ENCODE measurements at regions not wholly inside any gene's neighbourhood (a gene's known extent, or its start where the extent isn't known, plus 50 kb on each side); places are given as distances from the start of the nearest gene placed in this dataset.
"Not testable (repeated sequence)": the region's sequence is repeated elsewhere in the genome, so short reads cannot be mapped to it uniquely, and the experiment has no call there.

DNA sequence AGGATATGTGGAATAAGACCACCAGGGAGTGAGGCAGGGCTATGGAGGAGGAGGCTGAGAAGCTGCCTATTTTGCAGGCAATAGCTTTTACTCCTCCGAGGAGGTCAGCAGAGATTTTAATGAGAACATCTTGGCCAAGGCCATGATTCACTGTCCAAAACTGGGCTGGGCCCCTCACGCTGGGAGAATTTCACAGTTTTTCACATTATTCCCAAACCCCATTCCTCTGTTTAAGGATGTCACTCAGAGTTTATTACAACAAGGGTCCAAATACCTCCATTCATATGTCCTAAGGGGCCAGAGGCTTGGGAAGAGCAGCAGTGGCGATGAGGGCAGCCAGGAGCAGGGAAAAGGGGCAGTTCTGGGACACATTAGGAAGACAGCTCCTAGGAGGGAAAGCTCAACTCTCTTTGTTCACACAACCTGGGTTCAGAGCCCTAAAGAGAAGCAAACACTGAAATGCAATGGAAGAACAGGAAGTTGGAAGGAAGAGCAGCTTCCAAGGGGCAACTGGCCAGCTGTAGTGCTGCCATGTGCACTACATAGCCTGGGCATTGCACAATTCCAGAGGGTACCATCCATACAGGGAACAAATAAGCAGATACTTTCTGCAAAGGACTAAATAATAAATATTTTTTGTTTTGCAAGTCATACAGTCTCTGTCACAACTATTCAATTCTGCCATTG lies 283.2 kb downstream of the NUAK1 start:
- no peak for DNase-seq

GRCh38 chr12:105856048-105856405 lies 282.7 kb downstream of the NUAK1 start:
- DNase-seq: no peak

DNA sequence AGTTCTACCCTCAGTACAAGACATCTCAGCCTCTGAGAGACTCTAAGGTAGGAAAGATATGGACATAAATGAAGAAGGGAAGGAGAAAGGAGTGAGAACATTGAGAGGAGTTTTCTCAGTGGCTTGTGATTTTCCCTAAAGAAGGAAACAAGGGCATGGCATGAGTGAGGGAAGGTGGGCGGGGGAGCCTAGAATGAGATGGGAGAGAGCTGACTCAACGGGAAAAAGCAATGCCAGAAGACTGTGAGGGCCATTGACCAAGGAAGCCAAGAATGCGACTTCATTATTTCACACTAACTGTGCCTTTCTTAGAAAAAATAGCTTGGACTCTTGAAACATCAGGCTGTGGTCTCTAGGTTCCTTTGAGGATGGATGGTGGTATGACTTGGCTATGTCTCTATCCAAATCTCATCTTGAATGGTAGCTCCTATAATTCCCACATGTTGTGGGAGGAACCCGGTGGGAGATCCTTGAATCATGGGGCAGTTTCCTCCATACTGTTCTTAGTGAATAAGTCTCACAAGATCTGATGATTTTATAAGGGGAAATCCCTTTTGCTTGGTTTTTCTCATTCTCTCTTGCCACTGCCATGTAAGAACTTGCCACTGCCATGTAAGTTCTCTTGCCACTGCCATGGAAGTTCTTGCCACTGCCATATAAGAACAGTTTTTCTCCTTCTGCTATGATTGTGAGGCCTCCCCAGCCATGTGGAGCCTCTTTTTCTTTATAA lies 279.6 kb downstream of the NUAK1 start:
- peak; percentile 39 to 75 (median 68) for DNase-seq

DNA sequence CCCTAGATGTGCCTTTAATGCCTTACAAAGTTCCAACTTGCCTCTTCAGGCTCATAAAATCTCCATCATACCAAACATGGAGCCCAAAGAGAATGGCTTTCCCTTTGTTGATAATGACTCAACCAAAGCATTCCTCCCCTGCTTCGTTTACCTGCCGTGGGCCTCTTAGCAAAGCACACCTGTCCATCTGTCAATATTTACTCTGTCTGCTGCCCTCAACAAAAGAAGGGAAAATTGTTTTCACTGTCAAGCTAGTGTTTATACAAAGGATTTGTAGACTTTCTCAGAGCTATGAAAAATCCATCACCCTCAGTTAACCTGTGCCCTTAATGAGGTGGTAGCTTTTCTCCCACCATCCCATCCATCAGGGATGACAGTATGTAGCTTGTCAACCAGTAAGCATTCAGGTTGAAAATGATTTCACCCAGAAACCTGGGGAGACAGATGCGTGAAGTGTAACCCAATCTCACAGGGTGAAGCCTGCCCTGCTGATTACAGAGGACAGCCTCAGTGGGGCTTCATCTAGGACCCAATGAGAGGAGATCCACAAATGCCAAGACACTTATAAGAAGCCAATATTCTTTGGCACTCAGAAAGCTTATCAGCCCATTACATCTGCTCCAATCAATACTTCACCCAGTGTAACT lies 278.1 kb downstream of the NUAK1 start:
- no peak for DNase-seq

- no peak for DNase-seq
These were observed 277.5 kb downstream of the NUAK1 start for GRCh38 chr12:105861227-105861626.

GRCh38 chr12:105862163-105862821 lies 276.5 kb downstream of the NUAK1 start:
- no peak for DNase-seq

- no peak for DNase-seq
These were observed 274.4 kb downstream of the NUAK1 start for GRCh38 chr12:105864316-105864715.

DNA sequence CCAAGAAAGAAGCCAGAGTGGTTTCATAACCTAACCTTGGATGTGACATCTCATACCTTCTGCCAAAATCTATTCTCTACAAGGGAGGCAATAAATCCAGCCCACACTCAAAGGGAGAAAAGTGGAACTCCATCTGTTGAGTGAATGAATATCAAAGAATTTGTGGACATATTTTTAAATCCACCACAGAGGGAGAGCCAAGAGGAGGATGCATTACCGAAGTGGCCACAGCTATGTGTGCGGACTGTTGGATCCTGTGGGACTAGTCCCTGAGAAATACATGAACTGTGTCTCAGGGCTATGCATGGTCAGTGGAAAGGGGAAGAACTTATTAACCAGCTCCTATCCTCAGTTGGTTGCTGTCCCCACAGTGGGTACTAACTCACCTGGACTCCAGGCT lies 273.9 kb downstream of the NUAK1 start:
- no peak for DNase-seq

GRCh38 chr12:105865886-105866285 lies 272.9 kb downstream of the NUAK1 start:
- no peak for DNase-seq

DNA sequence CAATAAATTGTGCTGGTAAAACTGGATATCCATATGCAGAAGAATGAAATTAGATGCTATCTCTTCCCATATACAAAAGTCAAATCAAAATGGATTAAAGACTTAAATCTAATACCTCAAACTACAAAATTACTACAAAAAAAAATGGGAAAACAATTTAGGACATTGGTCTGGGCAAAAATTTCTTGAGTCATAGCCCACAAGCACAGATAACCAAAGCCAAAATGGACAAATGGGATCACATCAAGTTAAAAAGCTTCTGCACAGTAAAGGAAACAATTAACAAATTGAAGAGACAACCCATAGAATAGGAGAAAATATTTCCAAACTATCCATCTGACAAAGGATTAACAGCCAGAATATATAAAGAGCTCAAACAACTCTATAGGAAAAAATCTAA lies 264.6 kb downstream of the NUAK1 start:
- no peak for DNase-seq

DNA sequence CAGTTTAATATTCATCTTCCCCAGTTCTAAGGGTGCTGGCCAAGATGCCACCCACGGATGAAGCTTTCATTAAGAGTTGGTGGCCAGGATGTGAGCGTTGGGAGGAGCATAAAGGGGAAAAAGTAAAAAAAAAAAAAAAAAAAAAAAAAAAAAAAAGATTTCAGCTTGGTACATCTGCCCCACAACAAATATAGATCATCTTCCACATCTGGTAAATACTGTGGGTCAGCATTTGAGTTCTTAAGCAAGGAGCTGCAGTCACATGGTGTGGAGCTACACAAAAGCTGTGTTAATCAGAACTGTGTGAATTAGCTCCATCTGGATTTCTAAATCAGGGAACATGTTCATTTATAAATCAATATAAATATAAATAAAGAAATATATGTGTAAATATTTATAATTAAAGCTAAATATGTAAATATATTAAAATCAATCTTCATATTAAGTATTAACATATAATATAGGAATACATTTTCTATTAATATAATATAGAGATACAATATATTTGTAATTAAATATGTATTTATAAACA lies 262.3 kb downstream of the NUAK1 start:
- DNase-seq: peak; percentile 4 to 47 (median 17)

GRCh38 chr12:105878964-105879363 lies 259.8 kb downstream of the NUAK1 start:
- DNase-seq: no peak

DNA sequence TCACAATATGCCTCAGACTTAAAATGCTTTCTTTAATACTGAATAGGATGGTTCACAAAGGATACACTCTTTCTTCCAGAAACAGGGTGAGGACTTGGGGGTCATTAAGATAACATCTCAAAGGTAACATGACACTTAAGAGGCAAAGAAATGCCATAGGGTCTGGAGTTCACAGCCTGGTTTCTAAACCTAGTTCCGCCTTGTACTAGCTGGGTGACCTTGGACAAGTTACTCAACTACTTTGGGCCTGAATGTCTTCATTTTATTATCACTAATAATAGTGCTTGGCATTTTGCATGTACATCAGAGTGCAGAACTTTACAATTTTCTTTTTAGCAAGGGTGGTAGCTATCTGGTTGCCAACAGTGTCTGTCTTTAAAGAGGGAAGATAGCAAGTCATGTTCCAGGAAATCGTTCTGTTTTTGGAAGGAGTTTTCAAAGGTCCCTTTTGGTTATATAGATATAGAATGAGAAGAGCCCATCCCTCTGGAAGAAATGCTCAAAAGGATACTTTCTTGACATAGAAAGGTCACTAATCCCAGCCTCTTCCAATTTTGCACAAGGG lies 257.8 kb downstream of the NUAK1 start:
- DNase-seq: no peak

DNA sequence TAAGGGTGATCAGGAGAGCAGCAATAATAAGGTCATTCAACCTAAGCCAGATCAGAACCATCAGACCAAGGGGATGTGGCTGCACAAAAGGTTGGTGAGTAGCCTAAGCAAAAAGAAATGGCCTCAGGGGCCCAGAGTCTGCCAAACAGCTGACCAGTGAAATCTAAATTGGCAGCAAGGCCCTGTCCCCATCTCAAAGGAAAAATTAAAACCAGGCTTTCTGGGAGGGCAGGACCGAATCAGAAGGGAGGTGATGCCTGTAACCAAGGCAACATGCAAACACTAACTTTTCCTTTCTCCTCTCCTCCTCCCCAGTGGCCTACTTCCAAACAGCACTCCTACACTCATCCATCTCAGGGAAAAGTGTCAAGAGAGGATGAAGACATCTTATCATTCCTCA lies 256.4 kb downstream of the NUAK1 start:
- no peak for DNase-seq

DNA sequence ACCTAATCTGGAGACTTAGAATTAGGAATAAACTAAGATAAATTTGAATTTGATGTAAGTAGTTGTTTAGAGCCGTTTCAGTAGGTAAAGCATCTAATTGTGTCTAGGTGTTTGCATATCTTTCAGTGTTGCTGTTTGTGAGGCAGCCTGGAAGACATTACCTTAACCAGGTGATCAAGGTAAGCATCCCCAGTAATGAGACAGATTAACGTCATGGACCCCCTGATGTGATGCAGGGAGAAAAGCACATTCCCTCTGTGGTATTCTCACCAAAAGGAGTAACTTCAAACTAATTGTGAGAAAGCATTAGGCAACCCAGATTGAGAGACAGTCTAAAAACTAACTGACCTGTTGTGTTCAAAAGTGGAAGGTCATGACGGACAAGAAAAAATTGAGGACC lies 251.6 kb downstream of the NUAK1 start:
- no peak for DNase-seq

- DNase-seq: no peak
These were observed 250.1 kb downstream of the NUAK1 start for GRCh38 chr12:105888696-105889095.

DNA sequence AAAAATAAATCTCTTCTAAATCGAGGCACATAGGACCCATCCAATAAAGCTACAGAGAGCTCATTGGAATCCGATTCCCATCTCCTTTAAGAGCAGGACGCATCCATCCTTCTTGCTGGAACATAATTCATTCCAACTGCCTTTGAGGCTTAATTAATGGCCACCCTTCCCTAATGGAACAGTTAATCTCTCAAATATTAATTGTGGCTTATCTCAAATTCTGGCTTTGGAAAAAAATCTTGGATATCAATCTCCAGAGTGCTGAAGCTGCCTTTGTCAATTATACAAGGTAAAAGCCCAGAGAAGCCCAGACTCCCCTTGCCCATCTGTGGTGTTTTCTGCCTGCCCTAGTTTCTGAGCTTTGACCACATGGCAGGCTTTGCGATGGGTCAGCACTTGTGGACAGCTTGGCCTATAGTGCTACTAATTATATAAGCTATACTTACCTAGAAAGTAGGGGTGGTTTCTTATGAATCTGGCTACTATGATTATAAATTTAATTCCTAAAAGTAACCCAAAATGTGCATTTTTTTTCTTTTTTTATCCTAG lies 246.3 kb downstream of the NUAK1 start:
- no peak for DNase-seq

DNA sequence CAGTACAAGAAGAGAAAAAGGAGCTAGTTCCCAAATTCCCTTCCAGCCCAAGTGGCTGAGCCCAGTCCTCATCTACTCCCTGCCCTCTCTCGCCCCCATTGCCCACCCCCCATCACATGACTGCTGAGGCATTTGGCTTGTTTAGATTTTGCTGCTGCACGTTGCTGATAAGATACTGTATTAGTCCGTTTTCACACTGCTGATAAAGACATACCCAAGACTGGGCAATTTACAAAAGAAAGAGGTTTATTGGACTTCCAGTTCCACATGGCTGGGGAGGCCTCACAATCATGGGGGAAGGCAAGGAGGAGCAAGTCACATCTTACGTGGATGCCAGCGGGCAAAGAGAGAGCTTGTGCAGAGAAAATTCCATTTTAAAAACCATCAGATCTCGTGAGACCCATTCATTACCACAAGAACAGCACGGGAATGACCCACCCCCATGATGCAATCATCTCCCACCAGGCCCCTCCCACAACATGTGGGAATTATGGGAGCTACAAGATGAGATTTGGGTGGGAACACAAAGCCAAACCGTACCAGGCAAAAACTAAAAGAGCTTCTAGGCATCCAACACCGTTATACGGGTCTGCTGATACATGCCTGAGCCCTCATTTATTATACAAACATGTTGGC lies 243.4 kb downstream of the NUAK1 start:
- DNase-seq: not testable (repeated sequence)

DNA sequence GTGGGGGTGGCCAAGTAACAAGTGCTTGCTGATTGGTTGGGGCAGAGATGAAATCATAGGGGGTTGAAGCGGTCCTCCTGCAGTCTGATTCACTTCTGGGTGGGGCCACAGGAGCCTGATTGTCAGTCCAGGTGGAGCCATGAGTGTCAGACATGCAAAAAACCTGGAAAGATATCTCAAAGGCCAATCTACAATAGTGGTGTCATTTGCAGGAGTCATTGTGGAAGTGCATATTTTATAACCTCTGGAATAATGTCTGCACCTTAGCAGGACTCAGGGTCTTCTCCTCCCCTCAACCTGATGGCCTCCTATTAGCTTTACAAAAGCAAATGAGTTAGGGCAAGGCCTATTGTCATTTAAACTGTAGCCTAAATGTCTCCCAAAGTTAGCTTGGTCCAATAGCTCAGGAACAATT lies 241.4 kb downstream of the NUAK1 start:
- no peak for DNase-seq

DNA sequence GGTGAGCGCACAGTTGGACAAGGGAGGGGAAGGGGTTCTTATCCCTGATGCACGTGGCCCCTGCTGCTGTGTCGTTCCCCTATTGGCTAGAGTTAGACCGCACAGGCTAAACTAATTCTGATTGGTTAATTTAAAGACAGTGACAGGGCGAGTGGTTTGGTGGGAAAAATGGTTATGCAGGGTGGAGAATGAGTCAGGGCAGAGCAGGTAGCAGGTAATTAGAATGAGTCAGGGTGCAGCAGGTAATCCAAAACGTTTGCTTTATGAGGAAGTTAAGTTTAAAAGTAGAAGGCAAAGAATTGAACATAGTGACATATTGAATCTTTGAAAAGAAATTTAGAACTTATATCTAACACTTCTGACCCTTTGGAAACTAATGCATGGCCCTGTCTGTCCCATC lies 240.5 kb downstream of the NUAK1 start:
- not testable (repeated sequence) for DNase-seq

DNA sequence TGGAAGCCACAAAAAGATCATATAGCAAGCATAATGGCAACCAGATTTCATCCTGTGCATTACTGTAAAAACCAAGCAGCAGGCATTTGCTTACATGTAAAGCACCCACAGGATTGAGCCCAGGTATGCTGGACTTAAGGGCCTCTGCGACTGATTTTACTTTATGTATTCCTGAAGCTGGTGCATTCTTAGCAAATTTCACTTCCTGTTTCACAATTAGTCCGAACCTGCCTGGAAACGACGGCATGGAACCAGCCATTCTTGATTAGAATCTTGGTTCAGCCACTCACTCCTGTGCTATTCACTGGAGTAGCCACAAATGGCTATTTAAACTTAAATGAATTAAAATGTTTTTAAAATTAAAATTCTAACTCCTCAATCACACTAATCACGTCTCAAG lies 239.2 kb downstream of the NUAK1 start:
- DNase-seq: no peak

GRCh38 chr12:105906561-105906960 lies 232.2 kb downstream of the NUAK1 start:
- no peak for DNase-seq

All from suppressor macrophage treated with lipopolysaccharide for 1 hour (primary cell).